ACC112 (cell line): ENCODE measurements at regions not wholly inside any gene's neighbourhood (a gene's known extent, or its start where the extent isn't known, plus 50 kb on each side); places are given as distances from the start of the nearest gene placed in this dataset.

ENCODE experiments used
- H2AFZ ChIP-seq: fragments of 200-600 bp; sonication (generic); one replicate; pipeline ENCODE4 v1.6.0; 2017; ENCODE audit warnings: antibody characterized with exemption, low read length; ENCODE audit not compliant: unreplicated experiment
- H3K27ac ChIP-seq: fragments of 200-600 bp; sonication (generic); 2 replicates; pipeline ENCODE4 v1.5.1; 2014; ENCODE audit warnings: low read depth, mild to moderate bottlenecking, antibody characterized with exemption, low read length, moderate library complexity
- H3K27me3 ChIP-seq: fragments of 200-600 bp; sonication (generic); 2 replicates; pipeline ENCODE4 v1.6.1; 2014; ENCODE audit warnings: mild to moderate bottlenecking, antibody characterized with exemption, low read length, moderate library complexity, mixed read lengths; ENCODE audit not compliant: insufficient read depth
- H3K36me3 ChIP-seq: fragments of 200-600 bp; sonication (generic); 2 replicates; pipeline ENCODE4 v1.6.1; 2016; ENCODE audit warnings: mild to moderate bottlenecking, antibody characterized with exemption, low read length, moderate library complexity, mixed read lengths; ENCODE audit not compliant: insufficient read depth
- H3K4me1 ChIP-seq: fragments of 200-600 bp; sonication (generic); one replicate; pipeline ENCODE4 v1.6.1; 2016; ENCODE audit warnings: low read length, mixed read lengths; ENCODE audit not compliant: insufficient read depth, unreplicated experiment, control insufficient read depth
- H3K4me3 ChIP-seq: fragments of 200-600 bp; sonication (generic); 2 replicates; pipeline ENCODE4 v1.5.1; 2014; ENCODE audit warnings: mild to moderate bottlenecking, low read depth, low read length
- H3K79me2 ChIP-seq: fragments of 200-600 bp; sonication (generic); one replicate; pipeline ENCODE4 v1.6.0; 2016; ENCODE audit warnings: low read length; ENCODE audit not compliant: control insufficient read depth, unreplicated experiment, insufficient read depth

- no peak overlapping the region for H3K27ac ChIP-seq
- H3K36me3 ChIP-seq: no peaks in the 10 kb centered on the region
- H3K4me1 ChIP-seq: no peaks in the 10 kb centered on the region
- H3K4me3 ChIP-seq: no peak overlapping the region
- H3K27me3 ChIP-seq: peaks cover 90% of the 10 kb centered on the region
- H3K79me2 ChIP-seq: no peaks in the 10 kb centered on the region
- no peak overlapping the region for H2AFZ ChIP-seq
These were observed 117.0 kb upstream of the SYT6 start for GRCh38 chr1:114270718-114271117.

- Histone ChIP-seq H3K36me3 (no peaks in the 10 kb centered on the region), H3K27me3 (peaks cover 90% of the 10 kb centered on the region), H3K27ac (no peak overlapping the region), H3K79me2 (no peaks in the 10 kb centered on the region), H2AFZ (no peak overlapping the region), H3K4me1 (no peaks in the 10 kb centered on the region), H3K4me3 (no peak overlapping the region)
These were observed 116.6 kb upstream of the SYT6 start for GRCh38 chr1:114270282-114270681.

GRCh38 chr1:114269539-114269938 lies 115.9 kb upstream of the SYT6 start:
- no peak overlapping the region for H3K4me3 ChIP-seq
- no peak overlapping the region for H2AFZ ChIP-seq
- H3K79me2 ChIP-seq: no peaks in the 10 kb centered on the region
- H3K4me1 ChIP-seq: no peaks in the 10 kb centered on the region
- H3K27me3 ChIP-seq: peaks cover 90% of the 10 kb centered on the region
- no peaks in the 10 kb centered on the region for H3K36me3 ChIP-seq
- no peak overlapping the region for H3K27ac ChIP-seq

- Histone ChIP-seq H3K4me3 (no peak overlapping the region), H3K79me2 (no peaks in the 10 kb centered on the region), H2AFZ (no peak overlapping the region)
These were observed 109.7 kb upstream of the SYT6 start for GRCh38 chr1:114263343-114263742.

GRCh38 chr1:114262337-114262736 lies 108.7 kb upstream of the SYT6 start:
- Histone ChIP-seq H2AFZ (no peak overlapping the region), H3K4me1 (no peaks in the 10 kb centered on the region), H3K36me3 (no peaks in the 10 kb centered on the region), H3K79me2 (no peaks in the 10 kb centered on the region), H3K4me3 (no peak overlapping the region), H3K27ac (no peak overlapping the region), H3K27me3 (peaks cover 88% of the 10 kb centered on the region)

More at GRCh38 chr1:114263343-114263742, 109.7 kb upstream of the SYT6 start:
- peaks cover 96% of the 10 kb centered on the region for H3K27me3 ChIP-seq
- no peak overlapping the region for H3K27ac ChIP-seq
- no peaks in the 10 kb centered on the region for H3K36me3 ChIP-seq
- H3K4me1 ChIP-seq: no peaks in the 10 kb centered on the region

- no peak overlapping the region for H3K4me3 ChIP-seq
- no peak overlapping the region for H2AFZ ChIP-seq
- H3K27ac ChIP-seq: no peak overlapping the region
- no peaks in the 10 kb centered on the region for H3K4me1 ChIP-seq
- H3K36me3 ChIP-seq: no peaks in the 10 kb centered on the region
- H3K27me3 ChIP-seq: peaks cover 81% of the 10 kb centered on the region
- H3K79me2 ChIP-seq: no peaks in the 10 kb centered on the region
These were observed 107.3 kb upstream of the SYT6 start for GRCh38 chr1:114260805-114261484.

GRCh38 chr1:114259511-114260160 lies 106.0 kb upstream of the SYT6 start:
- no peak overlapping the region for H3K4me3 ChIP-seq
- peaks cover 73% of the 10 kb centered on the region for H3K27me3 ChIP-seq
- no peak overlapping the region for H2AFZ ChIP-seq
- H3K27ac ChIP-seq: no peak overlapping the region
- H3K4me1 ChIP-seq: no peaks in the 10 kb centered on the region
- no peaks in the 10 kb centered on the region for H3K79me2 ChIP-seq
- H3K36me3 ChIP-seq: no peaks in the 10 kb centered on the region

- Histone ChIP-seq H3K79me2 (no peaks in the 10 kb centered on the region), H3K4me1 (no peaks in the 10 kb centered on the region), H3K36me3 (no peaks in the 10 kb centered on the region), H3K4me3 (no peak overlapping the region), H3K27ac (no peak overlapping the region), H2AFZ (no peak overlapping the region), H3K27me3 (peaks cover 63% of the 10 kb centered on the region)
These were observed 105.0 kb upstream of the SYT6 start for GRCh38 chr1:114258633-114259032.

GRCh38 chr1:114258074-114258473 lies 104.4 kb upstream of the SYT6 start:
- no peak overlapping the region for H2AFZ ChIP-seq
- no peaks in the 10 kb centered on the region for H3K4me1 ChIP-seq
- H3K36me3 ChIP-seq: no peaks in the 10 kb centered on the region
- no peaks in the 10 kb centered on the region for H3K79me2 ChIP-seq
- H3K4me3 ChIP-seq: no peak overlapping the region
- H3K27ac ChIP-seq: no peak overlapping the region
- peaks cover 58% of the 10 kb centered on the region for H3K27me3 ChIP-seq

GRCh38 chr1:114257554-114257953 lies 103.9 kb upstream of the SYT6 start:
- Histone ChIP-seq H3K27me3 (peaks cover 57% of the 10 kb centered on the region), H3K79me2 (no peaks in the 10 kb centered on the region), H3K4me3 (no peak overlapping the region), H3K4me1 (no peaks in the 10 kb centered on the region), H2AFZ (no peak overlapping the region), H3K36me3 (no peaks in the 10 kb centered on the region), H3K27ac (no peak overlapping the region)

- no peak overlapping the region for H3K27ac ChIP-seq
- no peaks in the 10 kb centered on the region for H3K4me1 ChIP-seq
- peaks cover 47% of the 10 kb centered on the region for H3K27me3 ChIP-seq
- H2AFZ ChIP-seq: no peak overlapping the region
- no peaks in the 10 kb centered on the region for H3K79me2 ChIP-seq
- H3K4me3 ChIP-seq: no peak overlapping the region
- H3K36me3 ChIP-seq: no peaks in the 10 kb centered on the region
These were observed 100.2 kb upstream of the SYT6 start for GRCh38 chr1:114253900-114254299.
